GM23338 (cell line): ENCODE measurements at regions not wholly inside any gene's neighbourhood (a gene's known extent, or its start where the extent isn't known, plus 50 kb on each side); places are given as distances from the start of the nearest gene placed in this dataset.

Experiments
- ATAC-seq: fragments of 200-7000 bp; cut with Tn5 transposase; 3 replicates; pipeline ENCODE4 v1.9.1; 2020
- DNase-seq: peaks from one replicate; pipeline ENCODE4 v3.0.0-alpha.2; 2015; ENCODE audit warnings: low spot score
- H2AFZ ChIP-seq: fragments of 200-600 bp; sonication (generic); 2 replicates; pipeline ENCODE4 v1.8.0; 2016; ENCODE audit warnings: antibody characterized with exemption, mild to moderate bottlenecking, moderate library complexity
- H3F3A ChIP-seq: fragments of 200-600 bp; sonication (generic); replicated peaks from 2 replicates; pipeline ENCODE4 v1.8.0; 2017; ENCODE audit warnings: antibody characterized with exemption, mixed run types, low read depth
- H3K27ac ChIP-seq: fragments of 200-600 bp; sonication (generic); 2 replicates; pipeline ENCODE4 v1.6.1; 2016; ENCODE audit warnings: low read depth
- H3K27me3 ChIP-seq: fragments of 200-600 bp; sonication (generic); 2 replicates; pipeline ENCODE4 v1.8.0; 2016; ENCODE audit warnings: mild to moderate bottlenecking, mixed run types, moderate library complexity; ENCODE audit not compliant: insufficient read depth
- H3K36me3 ChIP-seq: fragments of 200-600 bp; sonication (generic); 2 replicates; pipeline ENCODE4 v1.8.0; 2016; ENCODE audit warnings: mild to moderate bottlenecking; ENCODE audit not compliant: insufficient read depth
- H3K4me1 ChIP-seq: fragments of 200-600 bp; sonication (generic); 2 replicates; pipeline ENCODE4 v1.8.0; 2016; ENCODE audit warnings: mild to moderate bottlenecking, moderate library complexity; ENCODE audit not compliant: insufficient read depth
- H3K4me2 ChIP-seq: fragments of 200-600 bp; sonication (generic); 2 replicates; pipeline ENCODE4 v1.7.1; 2017; ENCODE audit warnings: mixed run types
- H3K4me3 ChIP-seq: fragments of 200-600 bp; sonication (generic); 2 replicates; pipeline ENCODE4 v1.6.1; 2016; ENCODE audit warnings: mixed run types
- H3K79me2 ChIP-seq: fragments of 200-600 bp; sonication (generic); replicated peaks from 2 replicates; pipeline ENCODE4 v1.8.0; 2017; ENCODE audit warnings: mild to moderate bottlenecking; ENCODE audit not compliant: insufficient read depth
- H3K9me2 ChIP-seq: fragments of 200-600 bp; sonication (generic); 2 replicates; pipeline ENCODE4 v1.8.0; 2017; ENCODE audit not compliant: insufficient read depth
- H4K20me1 ChIP-seq: fragments of 200-600 bp; sonication (generic); replicated peaks from 2 replicates; pipeline ENCODE4 v1.8.0; 2017; ENCODE audit warnings: mild to moderate bottlenecking; ENCODE audit not compliant: insufficient read depth
- H3K27ac Mint-ChIP-seq: 2 replicates; pipeline ENCODE4 v1.8.0; 2020; ENCODE audit warnings: inconsistent platforms, mild to moderate bottlenecking, moderate library complexity, mixed read lengths
- H3K27me3 Mint-ChIP-seq: 3 replicates; pipeline ENCODE4 v1.8.0; 2022; ENCODE audit warnings: low read depth, mild to moderate bottlenecking, moderate library complexity, mixed read lengths, inconsistent platforms; ENCODE audit not compliant: insufficient read depth, poor library complexity
- H3K36me3 Mint-ChIP-seq: 3 replicates; pipeline ENCODE4 v1.8.0; 2021; ENCODE audit warnings: low read depth, mild to moderate bottlenecking, inconsistent platforms, moderate library complexity, mixed read lengths
- H3K4me1 Mint-ChIP-seq: 3 replicates; pipeline ENCODE4 v1.8.0; 2020; ENCODE audit warnings: mild to moderate bottlenecking, inconsistent platforms, mixed read lengths
- H3K4me3 Mint-ChIP-seq: 3 replicates; pipeline ENCODE4 v1.8.0; 2021; ENCODE audit warnings: moderate library complexity, mild to moderate bottlenecking, inconsistent platforms, mixed read lengths
- H3K9me3 Mint-ChIP-seq: 3 replicates; pipeline ENCODE4 v1.8.0; 2020; ENCODE audit warnings: moderate library complexity, mild to moderate bottlenecking, inconsistent platforms, mixed read lengths
- CREB1 ChIP-seq: fragments of 250-450 bp; sonication (Bioruptor Pico); IDR thresholded peaks from 2 replicates; pipeline ENCODE4 v1.5.0; 2020; ENCODE audit warnings: low read depth, mild to moderate bottlenecking, moderate library complexity
- CTCF ChIP-seq, 2 experiments: fragments of 200-600 bp in 1 of 2; sonication (generic) in 1 of 2; conservative IDR thresholded peaks; 2 replicates each; pipeline versions ENCODE4 v1.5.1 to v1.6.1; 2016 to 2017; ENCODE audit warnings: antibody characterized with exemption in 2 of 2, low read depth in 2 of 2, mild to moderate bottlenecking in 2 of 2, moderate library complexity in 1 of 2
- EZH2 ChIP-seq: fragments of 200-600 bp; sonication (generic); IDR thresholded peaks from one replicate; pipeline ENCODE4 v1.8.0; 2017; ENCODE audit warnings: antibody characterized with exemption, mild to moderate bottlenecking, low read depth; ENCODE audit not compliant: unreplicated experiment
- EZH2phosphoT487 ChIP-seq: fragments of 200-600 bp; sonication (generic); IDR thresholded peaks from one replicate; pipeline ENCODE4 v1.8.1; 2018; ENCODE audit warnings: antibody characterized with exemption; ENCODE audit not compliant: unreplicated experiment
- JUNB ChIP-seq: IDR thresholded peaks from one replicate; pipeline ENCODE4 v1.6.1; 2016; ENCODE audit warnings: antibody characterized with exemption; ENCODE audit not compliant: unreplicated experiment
- NANOG ChIP-seq: IDR thresholded peaks from 2 replicates; pipeline ENCODE4 v1.6.1; 2016; ENCODE audit warnings: antibody characterized with exemption, borderline replicate concordance
- POLR2AphosphoS5 ChIP-seq: IDR thresholded peaks from 2 replicates; pipeline ENCODE4 v1.6.1; 2016; ENCODE audit warnings: antibody characterized with exemption, low read depth
- STAT1 ChIP-seq: IDR thresholded peaks from one replicate; pipeline ENCODE4 v1.6.1; 2016; ENCODE audit warnings: antibody characterized with exemption; ENCODE audit not compliant: unreplicated experiment
- ZNF114 ChIP-seq: fragments of 250-450 bp; sonication (Bioruptor Pico); IDR thresholded peaks from 2 replicates; pipeline ENCODE4 v1.5.0; 2020; ENCODE audit warnings: mild to moderate bottlenecking, moderate library complexity
- ZNF331 ChIP-seq: fragments of 250-450 bp; sonication (Bioruptor Pico); IDR thresholded peaks from 2 replicates; pipeline ENCODE4 v1.5.0; 2020; ENCODE audit warnings: low read depth, mild to moderate bottlenecking, moderate library complexity
- TF ChIP-seq, protein P1 (sequence below): IDR thresholded peaks from 2 replicates; pipeline ENCODE4 v1.6.1; 2016; ENCODE audit warnings: antibody characterized with exemption
- TF ChIP-seq, protein P2 (sequence below): IDR thresholded peaks from one replicate; pipeline ENCODE4 v1.6.1; 2018; ENCODE audit warnings: antibody characterized with exemption; ENCODE audit not compliant: unreplicated experiment
- TF ChIP-seq, protein P3 (sequence below): fragments of 250-450 bp; sonication (Bioruptor Pico); IDR thresholded peaks from 2 replicates; pipeline ENCODE4 v1.5.0; 2020; ENCODE audit warnings: mild to moderate bottlenecking, moderate library complexity

- no peaks in the 10 kb centered on the region; the same call in 1 of the 2 replicates for H3K9me2 ChIP-seq
- TF ChIP-seq CTCF (conservative IDR thresholded peaks at IDR 0.05; ENCODE audit: low read depth in 2 of 2) = no peak
- no peak for TF ChIP-seq ZNF114 (CRISPR knock-in tag)
- TF ChIP-seq NANOG = no peak
- TF ChIP-seq EZH2 = no peak
- no peak for TF ChIP-seq ZNF331 (CRISPR knock-in tag)
- TF ChIP-seq, protein P1, sequence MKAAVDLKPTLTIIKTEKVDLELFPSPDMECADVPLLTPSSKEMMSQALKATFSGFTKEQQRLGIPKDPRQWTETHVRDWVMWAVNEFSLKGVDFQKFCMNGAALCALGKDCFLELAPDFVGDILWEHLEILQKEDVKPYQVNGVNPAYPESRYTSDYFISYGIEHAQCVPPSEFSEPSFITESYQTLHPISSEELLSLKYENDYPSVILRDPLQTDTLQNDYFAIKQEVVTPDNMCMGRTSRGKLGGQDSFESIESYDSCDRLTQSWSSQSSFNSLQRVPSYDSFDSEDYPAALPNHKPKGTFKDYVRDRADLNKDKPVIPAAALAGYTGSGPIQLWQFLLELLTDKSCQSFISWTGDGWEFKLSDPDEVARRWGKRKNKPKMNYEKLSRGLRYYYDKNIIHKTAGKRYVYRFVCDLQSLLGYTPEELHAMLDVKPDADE = no peak
- TF ChIP-seq, protein P2, sequence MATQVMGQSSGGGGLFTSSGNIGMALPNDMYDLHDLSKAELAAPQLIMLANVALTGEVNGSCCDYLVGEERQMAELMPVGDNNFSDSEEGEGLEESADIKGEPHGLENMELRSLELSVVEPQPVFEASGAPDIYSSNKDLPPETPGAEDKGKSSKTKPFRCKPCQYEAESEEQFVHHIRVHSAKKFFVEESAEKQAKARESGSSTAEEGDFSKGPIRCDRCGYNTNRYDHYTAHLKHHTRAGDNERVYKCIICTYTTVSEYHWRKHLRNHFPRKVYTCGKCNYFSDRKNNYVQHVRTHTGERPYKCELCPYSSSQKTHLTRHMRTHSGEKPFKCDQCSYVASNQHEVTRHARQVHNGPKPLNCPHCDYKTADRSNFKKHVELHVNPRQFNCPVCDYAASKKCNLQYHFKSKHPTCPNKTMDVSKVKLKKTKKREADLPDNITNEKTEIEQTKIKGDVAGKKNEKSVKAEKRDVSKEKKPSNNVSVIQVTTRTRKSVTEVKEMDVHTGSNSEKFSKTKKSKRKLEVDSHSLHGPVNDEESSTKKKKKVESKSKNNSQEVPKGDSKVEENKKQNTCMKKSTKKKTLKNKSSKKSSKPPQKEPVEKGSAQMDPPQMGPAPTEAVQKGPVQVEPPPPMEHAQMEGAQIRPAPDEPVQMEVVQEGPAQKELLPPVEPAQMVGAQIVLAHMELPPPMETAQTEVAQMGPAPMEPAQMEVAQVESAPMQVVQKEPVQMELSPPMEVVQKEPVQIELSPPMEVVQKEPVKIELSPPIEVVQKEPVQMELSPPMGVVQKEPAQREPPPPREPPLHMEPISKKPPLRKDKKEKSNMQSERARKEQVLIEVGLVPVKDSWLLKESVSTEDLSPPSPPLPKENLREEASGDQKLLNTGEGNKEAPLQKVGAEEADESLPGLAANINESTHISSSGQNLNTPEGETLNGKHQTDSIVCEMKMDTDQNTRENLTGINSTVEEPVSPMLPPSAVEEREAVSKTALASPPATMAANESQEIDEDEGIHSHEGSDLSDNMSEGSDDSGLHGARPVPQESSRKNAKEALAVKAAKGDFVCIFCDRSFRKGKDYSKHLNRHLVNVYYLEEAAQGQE = no peak
- TF ChIP-seq, protein P3, sequence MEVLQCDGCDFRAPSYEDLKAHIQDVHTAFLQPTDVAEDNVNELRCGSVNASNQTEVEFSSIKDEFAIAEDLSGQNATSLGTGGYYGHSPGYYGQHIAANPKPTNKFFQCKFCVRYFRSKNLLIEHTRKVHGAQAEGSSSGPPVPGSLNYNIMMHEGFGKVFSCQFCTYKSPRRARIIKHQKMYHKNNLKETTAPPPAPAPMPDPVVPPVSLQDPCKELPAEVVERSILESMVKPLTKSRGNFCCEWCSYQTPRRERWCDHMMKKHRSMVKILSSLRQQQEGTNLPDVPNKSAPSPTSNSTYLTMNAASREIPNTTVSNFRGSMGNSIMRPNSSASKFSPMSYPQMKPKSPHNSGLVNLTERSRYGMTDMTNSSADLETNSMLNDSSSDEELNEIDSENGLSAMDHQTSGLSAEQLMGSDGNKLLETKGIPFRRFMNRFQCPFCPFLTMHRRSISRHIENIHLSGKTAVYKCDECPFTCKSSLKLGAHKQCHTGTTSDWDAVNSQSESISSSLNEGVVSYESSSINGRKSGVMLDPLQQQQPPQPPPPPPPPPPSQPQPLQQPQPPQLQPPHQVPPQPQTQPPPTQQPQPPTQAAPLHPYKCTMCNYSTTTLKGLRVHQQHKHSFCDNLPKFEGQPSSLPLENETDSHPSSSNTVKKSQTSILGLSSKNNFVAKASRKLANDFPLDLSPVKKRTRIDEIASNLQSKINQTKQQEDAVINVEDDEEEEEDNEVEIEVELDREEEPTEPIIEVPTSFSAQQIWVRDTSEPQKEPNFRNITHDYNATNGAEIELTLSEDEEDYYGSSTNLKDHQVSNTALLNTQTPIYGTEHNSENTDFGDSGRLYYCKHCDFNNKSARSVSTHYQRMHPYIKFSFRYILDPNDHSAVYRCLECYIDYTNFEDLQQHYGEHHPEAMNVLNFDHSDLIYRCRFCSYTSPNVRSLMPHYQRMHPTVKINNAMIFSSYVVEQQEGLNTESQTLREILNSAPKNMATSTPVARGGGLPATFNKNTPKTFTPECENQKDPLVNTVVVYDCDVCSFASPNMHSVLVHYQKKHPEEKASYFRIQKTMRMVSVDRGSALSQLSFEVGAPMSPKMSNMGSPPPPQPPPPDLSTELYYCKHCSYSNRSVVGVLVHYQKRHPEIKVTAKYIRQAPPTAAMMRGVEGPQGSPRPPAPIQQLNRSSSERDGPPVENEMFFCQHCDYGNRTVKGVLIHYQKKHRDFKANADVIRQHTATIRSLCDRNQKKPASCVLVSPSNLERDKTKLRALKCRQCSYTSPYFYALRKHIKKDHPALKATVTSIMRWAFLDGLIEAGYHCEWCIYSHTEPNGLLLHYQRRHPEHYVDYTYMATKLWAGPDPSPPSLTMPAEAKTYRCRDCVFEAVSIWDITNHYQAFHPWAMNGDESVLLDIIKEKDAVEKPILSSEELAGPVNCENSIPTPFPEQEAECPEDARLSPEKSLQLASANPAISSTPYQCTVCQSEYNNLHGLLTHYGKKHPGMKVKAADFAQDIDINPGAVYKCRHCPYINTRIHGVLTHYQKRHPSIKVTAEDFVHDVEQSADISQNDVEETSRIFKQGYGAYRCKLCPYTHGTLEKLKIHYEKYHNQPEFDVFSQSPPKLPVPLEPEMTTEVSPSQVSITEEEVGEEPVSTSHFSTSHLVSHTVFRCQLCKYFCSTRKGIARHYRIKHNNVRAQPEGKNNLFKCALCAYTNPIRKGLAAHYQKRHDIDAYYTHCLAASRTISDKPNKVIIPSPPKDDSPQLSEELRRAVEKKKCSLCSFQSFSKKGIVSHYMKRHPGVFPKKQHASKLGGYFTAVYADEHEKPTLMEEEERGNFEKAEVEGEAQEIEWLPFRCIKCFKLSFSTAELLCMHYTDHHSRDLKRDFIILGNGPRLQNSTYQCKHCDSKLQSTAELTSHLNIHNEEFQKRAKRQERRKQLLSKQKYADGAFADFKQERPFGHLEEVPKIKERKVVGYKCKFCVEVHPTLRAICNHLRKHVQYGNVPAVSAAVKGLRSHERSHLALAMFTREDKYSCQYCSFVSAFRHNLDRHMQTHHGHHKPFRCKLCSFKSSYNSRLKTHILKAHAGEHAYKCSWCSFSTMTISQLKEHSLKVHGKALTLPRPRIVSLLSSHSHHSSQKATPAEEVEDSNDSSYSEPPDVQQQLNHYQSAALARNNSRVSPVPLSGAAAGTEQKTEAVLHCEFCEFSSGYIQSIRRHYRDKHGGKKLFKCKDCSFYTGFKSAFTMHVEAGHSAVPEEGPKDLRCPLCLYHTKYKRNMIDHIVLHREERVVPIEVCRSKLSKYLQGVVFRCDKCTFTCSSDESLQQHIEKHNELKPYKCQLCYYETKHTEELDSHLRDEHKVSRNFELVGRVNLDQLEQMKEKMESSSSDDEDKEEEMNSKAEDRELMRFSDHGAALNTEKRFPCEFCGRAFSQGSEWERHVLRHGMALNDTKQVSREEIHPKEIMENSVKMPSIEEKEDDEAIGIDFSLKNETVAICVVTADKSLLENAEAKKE (CRISPR knock-in tag) = no peak
- TF ChIP-seq POLR2AphosphoS5 = no peak
- no peak for TF ChIP-seq CREB1
- TF ChIP-seq EZH2phosphoT487 = no peak
- TF ChIP-seq STAT1 = no peak
- TF ChIP-seq JUNB = no peak
- peaks cover 4% of the 10 kb centered on the region; the same call in 1 of the 3 replicates for H3K4me1 Mint-ChIP-seq
- no peaks in the 10 kb centered on the region for H3F3A ChIP-seq
- no peak overlapping the region for H3K4me3 Mint-ChIP-seq
- H4K20me1 ChIP-seq = no peaks in the 10 kb centered on the region; the same call in 1 of the 2 replicates
- DNase-seq (no peak), ATAC-seq (no peak)
- H3K27me3 Mint-ChIP-seq = no peaks in the 10 kb centered on the region
- H2AFZ ChIP-seq = no peak overlapping the region
- no peaks in the 10 kb centered on the region for H3K36me3 ChIP-seq
- no peaks in the 10 kb centered on the region for H3K4me1 ChIP-seq
- H3K27ac ChIP-seq = no peak overlapping the region
- no peaks in the 10 kb centered on the region for H3K79me2 ChIP-seq
- H3K4me2 ChIP-seq = no peak overlapping the region
- H3K4me3 ChIP-seq = no peak overlapping the region
- no peaks in the 10 kb centered on the region; the same call in 2 of the 3 replicates for H3K9me3 Mint-ChIP-seq
- no peak overlapping the region for H3K27ac Mint-ChIP-seq
- no peaks in the 10 kb centered on the region for H3K27me3 ChIP-seq
- H3K36me3 Mint-ChIP-seq = no peaks in the 10 kb centered on the region
Measured at GRCh38 chr13:29696606-29697005, 101.1 kb upstream of the SLC7A1 start.
